CD4-positive, alpha-beta T cell treated with Interleukin-6 at 100 ng/mL for 8 hours (primary cell): ENCODE measurements at regions not wholly inside any gene's neighbourhood (a gene's known extent, or its start where the extent isn't known, plus 50 kb on each side); places are given as distances from the start of the nearest gene placed in this dataset.

Experiments used
- DNase-seq: peaks from one replicate; pipeline ENCODE4 v3.0.0-alpha.2; 2020; ENCODE audit warnings: mixed read lengths, low spot score

- DNase-seq, result no peak
These were observed 51.3 kb upstream of the CARMIL1 start for GRCh38 chr6:25227854-25228253.
